GM19351 (cell line): ENCODE measurements at regions not wholly inside any gene's neighbourhood (a gene's known extent, or its start where the extent isn't known, plus 50 kb on each side); places are given as distances from the start of the nearest gene placed in this dataset.
"Not testable (repeated sequence)": the region's sequence is repeated elsewhere in the genome, so short reads cannot be mapped to it uniquely, and the experiment has no call there.

Experiments used
- ATAC-seq: cut with Tn5 transposase; IDR thresholded peaks from one replicate; pipeline ENCODE4 v1.9.1; 2021; ENCODE audit warnings: mild to moderate bottlenecking, moderate library complexity; ENCODE audit not compliant: unreplicated experiment

- ATAC-seq: no peak
Observed at GRCh38 chr2:14451312-14451711, 181.2 kb upstream of the LRATD1 start.

GRCh38 chr2:14454202-14454601, 178.3 kb upstream of the LRATD1 start:
- no peak for ATAC-seq

DNA sequence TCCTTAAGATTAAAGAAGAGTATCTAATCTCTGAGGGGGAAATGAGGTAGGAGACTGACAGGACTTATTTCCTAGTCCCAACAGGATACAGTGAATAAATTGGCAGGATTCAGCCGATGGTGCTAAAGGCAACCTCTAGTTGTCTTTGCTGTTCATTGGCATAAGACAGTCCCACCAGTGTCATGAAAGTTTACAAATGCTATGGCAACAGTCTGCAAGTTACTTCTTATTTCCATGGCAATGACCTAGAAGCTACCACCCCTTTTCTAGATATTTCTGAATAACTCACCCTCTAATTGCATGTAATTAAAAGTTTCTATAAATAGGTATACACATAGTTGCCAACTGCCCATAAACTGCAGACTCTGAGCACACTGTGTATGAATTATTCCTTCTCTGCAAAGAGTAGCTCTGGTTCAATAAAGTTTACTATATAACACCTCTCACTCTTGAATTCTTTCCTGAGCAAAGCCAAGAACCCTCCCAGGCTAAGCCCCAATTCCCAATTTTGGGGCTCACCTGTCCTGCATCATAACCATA, 172.7 kb upstream of the LRATD1 start:
- ATAC-seq: no peak

DNA sequence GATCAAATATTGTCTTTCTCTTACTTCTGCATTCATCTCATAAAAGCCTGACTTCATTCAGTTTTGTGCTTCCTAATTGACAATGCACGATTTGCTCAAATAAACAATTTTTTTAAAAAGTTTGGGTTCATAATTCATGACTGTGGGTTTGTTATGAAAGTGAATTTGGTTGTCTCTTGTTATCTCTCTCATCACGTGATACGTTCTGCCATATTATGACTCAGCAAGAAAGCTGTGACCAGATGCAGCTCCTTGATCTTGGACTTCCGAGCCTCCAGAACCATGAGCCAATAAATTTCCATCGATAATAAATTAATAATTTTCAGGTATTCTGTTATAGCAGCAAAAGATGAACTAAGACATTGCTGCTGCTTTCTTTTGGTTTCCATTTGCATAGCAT, 156.5 kb upstream of the LRATD1 start:
- ATAC-seq: no peak

DNA sequence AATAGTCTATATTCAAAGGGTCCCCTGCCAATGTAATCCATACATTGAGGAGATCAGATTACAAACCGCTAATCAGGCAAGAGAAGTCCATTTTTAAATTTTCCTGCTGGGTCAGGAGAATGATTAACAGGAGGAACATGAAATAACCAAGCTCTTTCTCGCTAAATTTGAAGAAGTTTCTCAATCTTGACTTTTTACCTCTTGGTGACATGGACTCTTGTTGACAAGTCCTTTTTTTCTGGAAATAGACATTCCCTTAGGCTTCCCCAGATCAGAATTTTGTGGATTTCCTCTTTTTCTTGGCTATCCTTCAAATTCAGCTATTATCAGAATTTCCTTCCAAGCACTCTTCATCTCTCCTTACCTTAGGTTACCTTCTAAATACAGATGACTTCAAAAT, 153.0 kb upstream of the LRATD1 start:
- no peak for ATAC-seq

DNA sequence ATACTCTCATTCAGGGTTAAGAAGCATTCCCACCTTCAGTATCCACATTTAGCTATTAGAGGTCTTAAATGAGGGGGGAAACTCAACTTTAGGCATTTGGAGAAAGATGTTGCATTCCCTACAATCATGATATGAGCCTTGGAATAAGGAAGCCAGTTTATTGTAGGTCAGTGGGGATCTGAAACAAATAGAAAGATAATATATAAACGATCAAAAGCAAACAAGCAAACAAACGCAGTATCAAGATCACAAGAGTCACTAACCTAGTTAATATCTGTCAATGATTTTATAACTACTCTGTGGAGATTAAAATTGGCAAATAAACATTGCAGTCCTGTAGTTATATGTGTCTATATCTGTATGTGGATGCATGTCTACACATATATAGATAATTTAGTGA, 152.4 kb upstream of the LRATD1 start:
- no peak for ATAC-seq

DNA sequence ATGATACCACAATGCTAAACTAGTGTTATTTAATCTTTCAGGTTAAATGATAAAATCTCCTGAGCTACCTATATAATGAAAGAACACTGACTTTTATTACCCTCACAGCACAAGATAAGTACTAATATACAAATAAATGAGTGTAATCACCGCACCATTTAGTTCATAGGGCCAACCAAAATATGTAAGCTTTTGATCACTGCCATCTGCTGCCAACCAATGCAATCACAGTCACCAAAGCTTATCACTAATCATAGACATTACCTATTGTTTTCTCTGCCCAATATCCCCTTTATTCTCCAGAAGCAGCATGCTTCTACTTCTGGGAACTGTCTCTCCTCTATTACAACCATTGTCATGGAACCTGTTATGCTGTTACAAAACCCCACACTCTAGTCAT, 151.6 kb upstream of the LRATD1 start:
- ATAC-seq: no peak

GRCh38 chr2:14492920-14493503, 139.5 kb upstream of the LRATD1 start:
- ATAC-seq: no peak

DNA sequence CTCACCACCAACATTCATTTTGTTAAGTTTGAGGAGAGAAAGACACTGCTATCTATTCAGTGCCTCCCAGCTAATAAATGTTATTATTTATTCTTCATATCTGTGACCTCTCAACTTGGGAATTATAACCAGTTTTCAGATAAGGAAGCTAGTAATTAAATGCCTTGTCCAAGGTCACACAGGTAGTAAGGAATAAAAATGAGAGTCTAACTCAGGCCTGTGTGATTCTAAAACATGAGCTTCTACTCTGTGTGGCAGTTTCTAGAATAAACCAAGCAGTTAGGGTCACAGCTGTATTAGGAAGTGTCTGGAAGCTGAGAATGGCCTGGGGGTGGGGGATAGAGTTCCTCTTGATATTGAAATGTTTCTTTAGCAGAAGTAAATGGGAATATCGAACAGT, 137.8 kb upstream of the LRATD1 start:
- no peak for ATAC-seq

- no peak for ATAC-seq
Observed at GRCh38 chr2:14501061-14501460, 131.5 kb upstream of the LRATD1 start.

DNA sequence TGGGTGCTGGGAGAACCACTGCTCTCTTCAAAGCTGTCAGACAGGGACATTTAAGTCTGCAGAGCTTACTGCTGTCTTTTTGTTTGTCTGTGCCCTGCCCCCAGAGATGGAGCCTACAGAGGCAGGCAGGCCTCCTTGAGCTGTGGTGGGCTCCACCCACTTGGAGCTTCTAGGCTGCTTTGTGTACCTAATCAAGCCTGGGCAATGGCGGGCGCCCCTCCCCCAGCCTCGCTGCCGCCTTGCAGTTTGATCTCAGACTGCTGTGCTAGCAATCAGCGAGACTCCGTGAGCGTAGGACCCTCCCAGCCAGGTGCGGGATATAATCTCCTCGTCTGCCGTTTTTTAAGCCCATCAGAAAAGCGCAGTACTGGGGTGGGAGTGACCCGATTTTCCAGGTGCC, 125.6 kb upstream of the LRATD1 start:
- not testable (repeated sequence) for ATAC-seq

- ATAC-seq: no peak
Observed at GRCh38 chr2:14511541-14511940, 121.0 kb upstream of the LRATD1 start.

DNA sequence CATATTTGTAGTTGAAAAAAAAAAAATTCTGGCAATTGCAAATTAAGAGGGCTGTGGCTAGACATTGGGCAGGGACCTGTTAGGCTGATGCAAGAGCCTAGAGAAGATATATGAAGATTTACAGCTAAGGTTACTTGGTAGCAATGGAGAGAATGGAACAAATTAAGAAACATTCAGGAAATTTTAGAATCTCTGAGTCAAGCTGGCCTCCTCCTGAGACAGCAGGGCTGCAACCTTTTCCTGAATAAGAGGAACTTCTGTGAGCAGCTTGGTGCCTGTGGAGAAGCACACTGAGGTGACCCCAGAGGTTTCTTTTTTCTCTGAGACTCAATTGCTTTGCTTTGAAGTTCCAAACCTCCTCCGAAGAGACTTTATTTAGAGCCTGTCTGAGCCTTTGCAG, 118.6 kb upstream of the LRATD1 start:
- ATAC-seq: no peak

- peak; percentile 74 for ATAC-seq
Observed at GRCh38 chr2:14516844-14517243, 115.7 kb upstream of the LRATD1 start.

- ATAC-seq: no peak
Observed at GRCh38 chr2:14517731-14518130, 114.8 kb upstream of the LRATD1 start.

- no peak for ATAC-seq
Observed at GRCh38 chr2:14520385-14520945, 112.1 kb upstream of the LRATD1 start.

GRCh38 chr2:14524041-14524802, 108.3 kb upstream of the LRATD1 start:
- ATAC-seq: no peak

- no peak for ATAC-seq
Observed at GRCh38 chr2:14524803-14525080, 107.8 kb upstream of the LRATD1 start.

DNA sequence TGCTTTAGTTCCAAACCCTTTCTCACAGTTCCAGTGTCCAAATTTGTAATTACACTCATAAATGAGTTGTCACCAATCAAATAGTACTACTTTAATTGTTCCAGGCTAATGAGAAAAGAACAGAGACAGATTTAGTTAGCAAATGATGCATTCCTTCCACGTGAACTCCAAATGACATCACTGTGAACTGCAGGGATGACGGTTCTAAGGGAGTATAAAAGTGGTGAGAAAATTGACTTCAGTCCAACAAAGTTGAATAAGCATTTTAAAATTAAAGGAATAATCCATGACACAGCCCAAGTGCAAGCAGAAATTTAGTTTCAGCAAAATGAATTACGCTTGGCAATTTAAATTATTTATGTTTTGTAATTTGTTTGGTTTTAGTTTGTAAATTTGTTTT, 102.0 kb upstream of the LRATD1 start:
- ATAC-seq: no peak

- ATAC-seq: no peak
Observed at GRCh38 chr2:14533131-14533757, 99.3 kb upstream of the LRATD1 start.

- ATAC-seq: no peak
Observed at GRCh38 chr2:14535156-14535555, 97.4 kb upstream of the LRATD1 start.

DNA sequence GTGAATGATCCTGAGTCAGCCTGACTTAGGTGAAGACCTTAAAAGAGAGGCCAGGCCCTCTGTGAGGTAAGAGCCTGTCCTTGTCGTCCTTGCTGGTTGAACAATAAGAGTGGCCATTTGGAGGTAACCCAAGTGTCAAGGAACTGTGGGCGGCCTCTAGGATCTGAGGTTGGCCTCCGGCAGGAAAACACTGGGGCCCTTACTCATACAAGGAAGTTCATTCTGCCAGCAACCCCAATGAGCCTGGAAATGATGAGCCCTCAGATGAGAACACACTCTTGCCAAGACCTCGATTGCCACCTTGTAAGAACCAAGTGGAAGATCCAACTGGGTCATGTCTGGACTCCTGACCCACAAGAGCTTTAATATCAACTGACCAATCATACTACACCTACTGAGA, 95.5 kb upstream of the LRATD1 start:
- ATAC-seq: no peak
